NCI-H1092 treated with DMSO at 0.1 percent for 48 hours (cell line): ENCODE measurements at regions not wholly inside any gene's neighbourhood (a gene's known extent, or its start where the extent isn't known, plus 50 kb on each side); places are given as distances from the start of the nearest gene placed in this dataset.
"Not testable (repeated sequence)": the region's sequence is repeated elsewhere in the genome, so short reads cannot be mapped to it uniquely, and the experiment has no call there.

Experiments used
- DNase-seq: peaks from one replicate; lab custom pipeline; 2025; lab: John Stamatoyannopoulos, UW

DNA sequence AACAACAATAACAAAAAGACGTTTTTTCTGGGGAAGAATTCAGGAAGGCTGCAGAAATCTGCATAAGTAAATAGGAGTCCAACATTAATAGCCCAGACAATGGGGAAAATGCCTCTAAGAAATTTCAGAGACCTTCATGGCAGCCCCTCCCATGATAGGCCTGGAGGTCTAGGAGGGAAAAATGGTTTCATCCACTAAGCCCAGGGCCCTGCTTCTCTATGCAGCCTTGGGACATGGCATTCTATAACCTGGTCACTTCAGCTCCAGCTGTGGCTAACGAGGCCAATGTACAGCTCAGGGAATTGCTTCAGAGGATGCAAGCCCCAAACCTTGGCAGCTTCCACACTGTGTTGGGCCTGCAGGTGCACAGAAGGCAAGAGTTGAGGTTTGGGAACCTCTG lies 125.6 kb upstream of the GMNC start:
- DNase-seq: no peak

DNA sequence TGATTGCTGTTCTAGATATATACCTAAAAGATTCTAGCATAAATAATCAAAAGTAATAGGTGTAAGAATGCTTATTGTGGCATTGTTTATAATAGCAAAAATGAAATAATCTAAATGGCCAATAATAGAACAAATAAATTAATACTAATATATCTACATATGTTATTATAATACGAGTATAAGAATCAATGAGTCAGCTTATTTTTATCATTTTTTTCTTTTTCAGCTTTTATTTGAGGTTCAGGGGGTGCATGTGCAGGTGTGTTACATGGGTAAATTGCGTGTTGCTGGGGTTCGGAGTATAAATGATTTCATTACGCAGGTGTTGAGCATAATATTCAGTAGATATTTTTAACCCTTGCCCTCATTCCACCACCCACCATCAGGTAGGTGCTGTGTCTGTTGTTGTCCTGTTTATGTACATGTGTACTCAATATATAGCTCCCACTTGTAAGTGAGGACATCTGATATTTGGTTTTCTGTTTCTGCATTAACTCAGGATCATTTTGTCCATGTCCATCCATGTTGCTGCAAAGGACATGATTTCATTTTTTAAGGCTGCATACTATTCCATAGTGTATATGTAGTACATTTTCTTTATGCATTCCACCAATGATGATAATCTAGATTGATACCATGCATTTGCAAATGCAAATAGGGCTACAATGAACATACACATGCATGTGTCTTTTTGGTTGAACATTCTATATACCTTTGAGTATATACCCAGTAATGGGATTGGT lies 122.2 kb upstream of the GMNC start:
- DNase-seq: no peak

DNA sequence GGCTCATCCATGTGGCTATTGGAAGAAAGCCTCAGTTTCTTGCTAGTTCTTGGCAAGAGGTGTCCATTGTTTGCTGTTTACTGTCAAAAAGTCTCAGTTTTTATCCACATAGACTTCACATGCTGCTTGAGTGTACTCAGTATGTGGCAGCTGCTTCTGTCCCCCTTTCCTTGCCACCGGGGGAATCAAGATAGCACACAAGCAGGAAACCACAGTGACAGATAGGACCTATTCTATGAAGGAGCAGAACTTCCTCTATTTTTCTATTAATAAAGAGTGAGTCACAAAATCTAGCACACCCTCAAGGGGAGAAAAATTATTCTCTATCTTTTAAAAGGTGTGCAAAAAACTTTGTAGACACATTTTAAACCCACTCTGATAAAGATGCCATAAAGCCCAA lies 121.4 kb upstream of the GMNC start:
- DNase-seq: no peak

DNA sequence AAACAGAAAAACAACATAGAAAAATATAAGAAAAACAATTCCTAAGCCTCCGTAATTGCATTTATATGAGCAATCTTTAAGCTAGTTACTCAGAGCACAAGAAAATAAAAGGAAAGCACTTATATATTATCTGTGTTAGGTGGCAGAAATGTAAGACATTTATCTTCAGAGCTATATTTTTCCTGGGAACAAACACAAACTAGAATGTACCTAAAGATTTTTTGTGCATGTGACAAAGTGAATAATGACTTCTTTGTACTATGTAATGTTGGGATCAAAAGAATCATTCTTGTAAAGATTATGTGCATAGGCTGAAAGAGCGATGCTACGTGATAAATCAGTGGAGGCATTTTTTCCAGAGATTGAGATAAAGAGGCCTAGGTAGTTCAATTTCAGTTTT lies 111.3 kb upstream of the GMNC start:
- DNase-seq: no peak

DNA sequence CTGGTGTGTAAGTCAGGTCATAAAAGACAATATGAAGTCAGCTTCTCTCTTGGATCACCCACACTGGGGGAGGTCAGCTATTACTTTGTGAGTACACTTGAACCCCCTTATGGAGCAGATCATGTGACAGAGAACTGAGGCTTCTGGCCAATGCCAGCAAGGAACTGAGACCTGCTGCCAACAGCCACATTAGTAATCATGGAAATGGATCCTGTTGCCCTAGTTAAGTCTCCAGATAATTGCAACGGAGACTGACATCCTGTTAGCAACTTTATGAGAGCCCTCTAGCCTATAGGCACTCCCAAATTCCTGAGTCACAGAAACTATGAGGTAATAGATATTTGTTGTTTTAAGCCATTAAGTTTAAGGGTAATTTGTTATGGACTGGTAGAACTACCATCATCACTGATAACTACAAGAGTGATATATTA lies 110.4 kb upstream of the GMNC start:
- no peak for DNase-seq

DNA sequence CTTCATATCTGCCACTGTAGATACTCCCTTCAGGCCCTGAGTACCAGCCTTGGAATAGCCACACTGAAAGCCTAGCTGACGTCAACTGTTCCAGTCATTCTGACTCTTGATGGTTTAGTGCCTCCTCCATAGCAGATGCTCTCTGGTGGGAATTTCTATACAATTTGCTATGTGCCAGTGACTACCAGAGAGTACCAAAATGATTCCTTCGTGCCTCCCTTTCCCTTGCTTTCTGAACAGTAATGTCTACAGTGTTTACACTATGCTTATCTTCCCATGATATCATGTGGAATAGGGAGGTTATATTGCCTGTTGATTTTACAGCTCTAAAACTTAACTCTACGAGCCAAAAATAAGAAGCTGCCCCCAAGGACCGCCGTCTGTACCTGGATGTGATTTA lies 109.7 kb upstream of the GMNC start:
- no peak for DNase-seq

DNA sequence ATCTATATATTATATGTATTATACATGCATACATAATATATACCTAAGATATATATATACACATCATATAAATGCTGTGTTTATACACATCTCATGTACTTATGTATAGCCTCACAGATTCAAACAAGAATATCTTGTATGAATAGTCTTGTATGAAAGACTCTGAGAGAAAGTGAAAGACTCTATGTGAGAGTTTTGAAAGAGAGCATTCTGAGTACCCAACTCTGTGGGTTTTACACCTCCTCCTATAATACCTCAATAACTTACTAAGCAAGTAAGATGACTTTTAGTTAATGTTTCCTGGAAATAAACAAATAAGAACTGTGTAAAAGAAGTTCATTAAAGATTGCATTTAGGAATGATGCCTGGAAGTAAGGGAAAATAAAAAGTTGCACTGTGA lies 108.1 kb upstream of the GMNC start:
- no peak for DNase-seq

DNA sequence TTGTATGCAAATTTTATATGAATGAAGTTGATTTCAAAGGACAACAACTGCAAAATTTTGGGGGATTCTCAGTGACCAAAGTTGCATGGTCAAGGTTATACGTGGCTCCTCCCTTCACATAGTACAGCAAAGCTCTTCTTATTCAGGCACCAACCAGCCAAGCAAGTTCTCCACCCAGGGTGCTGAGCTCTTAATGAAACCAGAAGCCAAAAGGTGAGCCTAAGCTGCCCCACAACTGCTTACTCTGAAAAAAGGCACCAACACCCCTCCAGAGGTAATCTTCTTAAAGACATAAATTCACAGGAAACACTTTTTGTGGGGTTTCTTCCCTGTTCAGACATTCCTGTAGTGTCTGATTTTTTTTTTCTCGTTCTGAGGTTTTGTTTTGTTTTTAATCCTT lies 106.1 kb upstream of the GMNC start:
- no peak for DNase-seq

DNA sequence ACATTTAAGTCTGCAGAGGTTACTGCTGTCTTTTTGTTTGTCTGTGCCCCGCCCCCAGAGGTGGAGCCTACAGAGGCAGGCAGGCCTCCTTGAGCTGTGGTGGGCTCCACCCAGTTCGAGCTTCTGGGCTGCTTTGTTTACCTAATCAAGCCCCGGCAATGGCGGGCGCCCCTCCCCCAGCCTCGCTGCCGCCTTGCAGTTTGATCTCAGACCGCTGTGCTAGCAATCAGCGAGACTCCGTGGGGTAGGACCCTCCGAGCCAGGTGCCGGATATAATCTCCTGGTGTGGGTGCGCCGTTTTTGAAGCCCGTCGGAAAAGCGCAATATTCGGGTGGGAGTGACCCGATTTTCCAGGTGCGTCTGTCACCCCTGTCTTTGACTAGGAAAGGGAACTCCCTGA lies 102.4 kb upstream of the GMNC start:
- not testable (repeated sequence) for DNase-seq

DNA sequence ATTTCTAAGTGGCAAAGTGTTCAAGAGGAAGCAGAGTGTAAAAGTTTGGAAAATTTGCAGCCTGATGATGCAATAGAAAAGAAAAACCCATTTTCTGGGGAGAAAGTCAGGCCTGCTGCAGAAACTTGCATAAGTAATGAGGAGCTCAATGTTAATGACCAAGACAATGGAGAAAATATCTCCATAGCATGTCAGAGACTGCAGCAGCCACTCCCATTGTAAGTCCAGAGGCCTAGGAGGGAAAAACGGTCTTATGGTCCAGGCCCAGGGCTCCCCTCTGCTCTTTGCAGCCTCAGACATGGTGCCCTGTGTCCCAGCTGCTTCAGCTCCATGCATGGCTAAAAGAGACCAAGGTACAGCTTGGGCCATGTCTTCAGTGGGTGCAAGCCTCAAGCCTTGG lies 96.6 kb upstream of the GMNC start:
- no peak for DNase-seq

DNA sequence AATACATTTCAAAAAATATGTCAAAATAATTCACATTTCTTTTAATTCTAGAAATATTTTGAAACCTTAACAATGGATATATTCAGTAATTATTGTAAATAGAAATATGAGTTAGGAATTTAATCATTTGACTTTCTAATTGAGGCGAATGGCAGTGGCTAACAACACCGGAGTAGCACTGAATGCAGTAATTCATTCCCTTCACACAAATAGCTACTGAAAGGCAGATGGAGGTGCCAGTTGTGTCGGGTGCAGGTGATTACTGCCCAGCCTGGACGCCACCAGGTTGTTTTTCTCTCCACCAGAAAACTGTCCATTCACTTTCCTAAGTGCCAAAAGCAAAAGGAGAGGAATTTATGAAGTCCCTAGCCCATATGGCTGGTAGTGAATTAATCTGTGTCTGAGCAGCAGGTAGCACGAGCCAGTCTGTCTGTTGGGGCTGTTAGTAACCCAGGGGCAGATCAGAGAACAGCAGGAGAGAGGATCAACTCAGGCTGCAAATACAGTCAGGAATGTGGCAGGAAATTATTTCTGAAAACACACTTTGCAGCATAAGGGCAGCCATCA lies 79.3 kb upstream of the GMNC start:
- DNase-seq: no peak

DNA sequence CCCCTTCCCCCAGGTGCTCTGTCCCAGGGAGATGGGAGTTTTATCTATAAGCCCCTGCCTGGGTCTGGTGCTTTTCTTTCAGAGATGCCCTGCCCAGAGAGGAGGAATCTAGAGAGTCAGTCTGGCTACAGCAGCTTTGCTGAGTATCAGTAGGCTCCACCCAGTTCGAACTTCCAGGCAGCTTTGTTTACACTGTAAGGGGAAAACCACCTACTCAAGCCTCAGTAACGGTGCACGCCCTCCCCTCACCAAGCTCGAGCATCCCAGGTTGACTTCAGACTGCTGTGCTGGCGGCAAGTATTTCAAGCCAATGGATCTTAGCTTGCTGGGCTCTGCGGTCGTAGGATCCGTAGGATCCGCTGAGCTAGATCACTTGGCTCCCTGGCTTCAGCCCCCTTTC lies 72.1 kb upstream of the GMNC start:
- DNase-seq: not testable (repeated sequence)

DNA sequence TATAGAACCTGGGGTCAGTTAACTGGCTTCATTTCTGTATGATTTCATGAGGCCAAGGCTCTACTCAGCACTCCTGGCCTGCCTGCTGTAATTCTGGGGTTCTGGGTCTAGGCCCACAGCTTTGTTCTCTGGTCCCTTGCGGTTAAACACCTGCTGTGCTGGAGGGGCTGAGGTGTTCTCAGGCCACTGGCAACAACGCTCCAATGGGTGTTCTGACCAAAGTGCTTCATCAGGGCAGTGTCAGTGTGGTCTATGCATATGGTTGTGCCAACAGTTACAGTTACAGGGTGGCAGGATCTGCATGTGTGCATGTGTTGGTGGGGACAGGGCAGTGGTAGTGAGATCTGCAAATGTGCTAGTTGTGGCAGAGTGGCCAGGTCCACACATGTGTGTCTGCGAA lies 64.1 kb upstream of the GMNC start:
- no peak for DNase-seq

DNA sequence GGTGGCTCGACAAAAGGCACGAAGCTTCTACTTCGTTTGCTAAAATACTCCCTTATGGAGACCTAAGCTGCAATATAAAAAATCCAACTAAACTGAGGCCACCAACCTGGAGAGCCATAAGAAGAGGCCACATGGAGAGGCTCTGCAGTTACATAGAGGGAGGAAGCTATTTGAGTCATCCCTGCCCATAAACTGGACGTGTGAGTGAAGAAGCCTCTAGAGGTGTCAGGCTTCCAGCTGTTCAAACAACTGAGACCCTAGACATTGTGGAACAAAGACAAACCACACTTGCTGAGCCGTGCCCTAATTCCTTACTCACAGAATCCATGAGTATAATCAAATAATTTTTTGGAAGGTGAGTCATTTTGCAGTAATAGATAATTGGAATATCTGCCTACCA lies 50.2 kb upstream of the GMNC start:
- no peak for DNase-seq
